ENCODE measurements at regions not wholly inside any gene's neighbourhood (a gene's known extent, or its start where the extent isn't known, plus 50 kb on each side); places are given as distances from the start of the nearest gene placed in this dataset.
"Not testable (repeated sequence)": the region's sequence is repeated elsewhere in the genome, so short reads cannot be mapped to it uniquely, and the experiment has no call there.

DNA sequence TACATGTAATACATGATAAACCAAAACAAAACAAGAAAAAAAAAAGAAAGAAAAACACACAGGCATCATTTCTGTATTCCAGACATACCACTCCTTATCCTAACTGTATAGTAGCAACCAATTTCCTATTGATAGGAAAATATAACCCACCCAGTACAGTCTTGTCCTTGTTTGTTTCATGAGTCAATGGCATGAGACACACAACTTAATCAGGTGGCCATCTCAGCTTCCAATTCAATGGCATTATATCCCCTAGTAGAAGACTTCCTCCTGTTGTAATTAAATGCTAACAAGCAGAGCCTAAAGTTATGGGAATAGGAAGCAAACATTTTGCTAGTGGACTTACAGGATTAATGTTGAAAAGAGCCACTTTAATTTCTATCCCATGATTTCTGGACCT, 121.0 kb upstream of the NOL4 start:
- no peak for DNase-seq (ENCODE audit: extremely low read depth in 1 of 11, low read depth in 9 of 11, low spot score in 4 of 11)

- DNase-seq (ENCODE audit: extremely low read depth in 1 of 11, low read depth in 9 of 11, low spot score in 4 of 11): no peak
Observed at GRCh38 chr18:34350778-34351177, 126.1 kb upstream of the NOL4 start.

- no peak for DNase-seq (ENCODE audit: extremely low read depth in 1 of 11, low read depth in 9 of 11, low spot score in 4 of 11)
Observed at GRCh38 chr18:34352385-34353163, 127.9 kb upstream of the NOL4 start.

GRCh38 chr18:34354351-34354750, 129.6 kb upstream of the NOL4 start:
- no peak for DNase-seq (ENCODE audit: extremely low read depth in 1 of 11, low read depth in 9 of 11, low spot score in 4 of 11)

DNA sequence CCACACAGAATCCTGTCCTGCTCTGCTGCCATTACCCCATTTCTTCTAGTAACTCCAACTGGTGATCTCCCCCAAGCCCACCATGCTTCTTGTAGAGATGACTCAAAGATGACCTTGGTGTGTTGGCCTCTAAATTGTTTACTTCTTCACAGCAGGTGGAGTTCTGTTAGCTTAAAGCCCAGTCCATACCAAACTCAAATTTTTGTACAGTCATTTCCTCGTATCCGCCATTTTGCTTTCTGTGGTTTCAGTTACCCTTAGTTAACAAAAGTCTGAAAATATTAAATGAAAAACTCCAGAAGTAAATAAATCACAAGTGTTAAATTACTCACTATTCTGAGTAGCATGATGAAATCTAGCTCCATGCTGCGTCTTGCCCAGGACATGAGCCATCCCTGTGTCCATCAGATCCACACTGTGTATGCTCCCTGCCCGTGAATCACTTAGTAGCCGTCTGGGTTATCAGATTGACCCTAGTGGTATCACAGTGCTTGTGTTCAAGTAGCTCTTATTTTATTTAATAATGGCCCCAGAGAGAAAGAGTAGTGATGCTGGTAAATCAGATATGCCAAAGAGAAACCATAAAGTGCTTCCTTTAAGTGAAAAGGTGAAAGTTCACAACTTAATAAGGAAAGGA, 133.3 kb upstream of the NOL4 start:
- no peak for DNase-seq (ENCODE audit: extremely low read depth in 1 of 11, low read depth in 9 of 11, low spot score in 4 of 11)

- no peak for DNase-seq (ENCODE audit: extremely low read depth in 1 of 11, low read depth in 9 of 11, low spot score in 4 of 11)
Observed at GRCh38 chr18:34358923-34359322, 134.2 kb upstream of the NOL4 start.

GRCh38 chr18:34364699-34365098, 140.0 kb upstream of the NOL4 start:
- no peak for DNase-seq (ENCODE audit: extremely low read depth in 1 of 11, low read depth in 9 of 11, low spot score in 4 of 11)

GRCh38 chr18:34370704-34371395, 146.1 kb upstream of the NOL4 start:
- no peak for DNase-seq (ENCODE audit: extremely low read depth in 1 of 11, low read depth in 9 of 11, low spot score in 4 of 11)

DNA sequence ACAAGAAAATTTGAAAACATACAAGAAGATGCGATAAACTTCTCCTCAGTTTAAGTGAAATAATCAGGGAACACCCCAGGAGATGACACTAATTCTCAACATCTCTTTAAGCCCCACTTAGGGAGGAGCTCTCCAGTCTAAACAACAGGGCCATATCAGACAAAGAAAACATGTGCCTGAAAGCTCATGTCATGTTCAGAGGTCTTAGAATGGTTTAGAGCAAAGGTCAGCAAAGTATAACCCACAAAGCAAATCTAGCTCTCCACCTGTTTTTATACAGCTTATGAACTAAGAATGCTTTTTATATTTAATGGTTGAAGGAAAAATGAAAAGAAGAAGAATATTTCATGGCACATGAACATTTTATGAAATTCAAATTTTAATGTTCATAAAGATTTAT, 155.6 kb upstream of the NOL4 start:
- no peak for DNase-seq (ENCODE audit: extremely low read depth in 1 of 11, low read depth in 9 of 11, low spot score in 4 of 11)

DNA sequence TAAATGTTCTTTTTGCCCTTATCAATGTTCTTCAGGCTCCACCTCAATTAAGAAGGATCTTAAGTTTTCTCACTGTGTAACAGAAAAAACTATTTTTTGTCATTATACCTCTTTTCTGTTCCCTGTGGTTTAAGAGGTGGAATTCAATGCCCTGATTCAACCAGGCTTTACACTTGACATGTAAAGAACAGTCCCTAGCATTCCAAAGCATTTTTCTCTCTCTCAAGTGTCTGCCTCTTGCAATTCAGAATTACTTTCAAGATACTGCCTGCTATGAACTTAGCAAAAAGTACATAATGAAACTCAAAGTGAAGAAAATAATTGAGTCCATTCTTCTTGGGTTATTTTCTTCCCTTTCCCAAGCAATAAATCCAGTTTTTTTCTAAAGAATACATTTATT, 160.6 kb upstream of the NOL4 start:
- no peak for DNase-seq (ENCODE audit: extremely low read depth in 1 of 11, low read depth in 9 of 11, low spot score in 4 of 11)

GRCh38 chr18:34386803-34387202, 162.1 kb upstream of the NOL4 start:
- no peak for DNase-seq (ENCODE audit: extremely low read depth in 1 of 11, low read depth in 9 of 11, low spot score in 4 of 11)

GRCh38 chr18:34397286-34397896, 172.7 kb upstream of the NOL4 start:
- DNase-seq (ENCODE audit: extremely low read depth in 1 of 11, low read depth in 9 of 11, low spot score in 4 of 11): no peak

- DNase-seq (ENCODE audit: extremely low read depth in 1 of 11, low read depth in 9 of 11, low spot score in 4 of 11): no peak
Observed at GRCh38 chr18:34399892-34400291, 175.2 kb upstream of the NOL4 start.

GRCh38 chr18:34400834-34401233, 176.1 kb upstream of the NOL4 start:
- no peak for DNase-seq (ENCODE audit: extremely low read depth in 1 of 11, low read depth in 9 of 11, low spot score in 4 of 11)

DNA sequence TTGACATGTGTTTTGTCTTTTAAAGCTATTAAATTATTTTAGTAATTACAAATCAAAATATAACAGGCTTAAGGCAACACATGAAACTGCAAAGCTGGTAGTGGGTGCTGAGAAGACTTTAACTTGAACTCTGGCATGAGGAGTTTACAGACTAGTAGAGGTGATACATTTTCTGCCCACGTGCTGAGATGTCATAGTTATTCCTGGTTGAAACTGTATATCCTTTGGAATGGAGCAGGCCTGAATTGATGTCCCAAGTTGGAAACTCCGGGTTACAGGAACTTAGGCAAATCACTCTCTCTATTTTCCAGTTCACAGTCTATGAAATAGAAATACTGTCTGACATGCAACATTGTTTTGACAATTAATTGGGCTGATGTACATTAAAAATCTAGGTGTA, 177.1 kb upstream of the NOL4 start:
- no peak for DNase-seq (ENCODE audit: extremely low read depth in 1 of 11, low read depth in 9 of 11, low spot score in 4 of 11)

DNA sequence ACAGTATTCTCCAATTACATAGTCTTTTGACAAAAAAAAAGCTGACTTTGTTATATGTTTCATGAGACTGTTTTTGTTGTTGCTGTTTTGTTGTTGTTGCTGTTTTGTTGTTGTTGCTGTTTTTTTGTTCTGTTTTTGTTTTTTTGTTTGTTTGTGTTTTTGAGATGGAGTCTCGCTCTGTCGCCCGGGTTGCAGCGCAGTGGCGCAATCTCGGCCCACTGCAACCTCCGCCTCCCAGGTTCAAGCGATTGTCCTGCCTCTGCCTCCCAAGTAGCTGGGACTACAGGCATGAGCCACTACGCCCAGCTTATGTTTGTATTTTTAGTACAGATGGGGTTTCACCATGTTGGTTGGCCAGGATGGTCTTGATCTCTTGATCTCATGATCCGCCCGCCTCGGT, 182.8 kb upstream of the NOL4 start:
- DNase-seq (ENCODE audit: extremely low read depth in 1 of 11, low read depth in 9 of 11, low spot score in 4 of 11): not testable (repeated sequence)

DNA sequence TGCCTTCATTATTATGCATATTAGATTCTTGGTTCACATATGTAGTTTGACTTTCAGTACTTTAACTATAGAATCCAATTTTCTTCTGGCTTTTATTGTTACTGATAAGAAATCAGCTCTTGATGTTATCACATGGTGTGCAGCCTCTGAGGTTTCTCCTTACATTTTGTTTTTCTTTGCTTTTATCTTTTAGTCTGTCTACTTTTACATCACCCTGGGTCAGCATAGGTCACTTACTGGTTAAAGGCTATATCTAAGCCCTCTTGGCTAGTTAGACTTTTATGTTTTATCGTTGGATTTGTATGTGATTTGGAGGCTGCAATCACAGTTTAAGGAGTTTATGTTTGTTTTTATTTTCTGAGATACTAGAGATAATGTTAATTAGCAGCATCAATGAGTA, 187.2 kb upstream of the NOL4 start:
- no peak for DNase-seq (ENCODE audit: extremely low read depth in 1 of 11, low read depth in 9 of 11, low spot score in 4 of 11)

DNA sequence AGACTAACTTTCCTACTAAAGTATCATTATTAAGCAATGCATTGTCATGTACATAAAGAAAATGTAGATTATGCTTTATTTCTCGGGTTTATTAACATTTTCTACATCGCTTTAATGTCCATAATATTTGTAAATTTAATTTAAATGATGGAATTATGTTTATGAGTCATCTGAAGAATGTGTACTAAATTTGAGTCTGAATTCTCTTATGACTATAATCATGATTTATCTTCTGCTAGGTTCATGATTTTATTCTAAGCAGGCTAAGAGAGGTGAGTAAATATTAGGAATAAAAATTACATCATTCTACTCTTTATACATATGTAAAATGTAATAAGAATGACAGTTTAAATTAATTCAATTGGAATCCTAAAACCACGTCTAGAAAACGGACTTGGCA, 206.3 kb upstream of the NOL4 start:
- no peak for DNase-seq (ENCODE audit: extremely low read depth in 1 of 11, low read depth in 9 of 11, low spot score in 4 of 11)

DNA sequence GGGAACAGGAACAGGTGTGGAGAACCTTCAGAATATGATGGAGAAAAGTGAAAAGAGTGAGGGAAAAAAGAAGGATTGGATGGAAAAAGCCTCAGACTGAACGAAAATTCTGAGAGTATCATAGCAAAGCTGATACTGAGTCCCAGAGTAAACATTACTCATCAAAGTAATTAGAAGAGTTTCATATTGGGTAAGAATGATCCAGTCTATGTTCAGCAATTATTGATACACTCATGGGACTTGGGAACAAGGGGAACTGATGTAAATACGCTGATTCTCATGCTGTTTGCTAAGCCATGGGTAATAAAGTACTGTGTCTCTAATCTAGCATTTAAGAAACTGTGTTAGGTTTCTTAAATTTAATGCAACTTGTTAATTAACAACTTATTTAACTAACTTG, 219.9 kb upstream of the NOL4 start:
- no peak for DNase-seq (ENCODE audit: extremely low read depth in 1 of 11, low read depth in 9 of 11, low spot score in 4 of 11)

- DNase-seq (ENCODE audit: extremely low read depth in 1 of 11, low read depth in 9 of 11, low spot score in 4 of 11): no peak
Observed at GRCh38 chr18:34448662-34449061, 223.9 kb upstream of the NOL4 start.

All from renal cortex interstitium (tissue), 11 donors.